Upper lobe of left lung (tissue), 6 donors: ENCODE measurements at regions not wholly inside any gene's neighbourhood (a gene's known extent, or its start where the extent isn't known, plus 50 kb on each side); places are given as distances from the start of the nearest gene placed in this dataset.
"Not testable (repeated sequence)": the region's sequence is repeated elsewhere in the genome, so short reads cannot be mapped to it uniquely, and the experiment has no call there.

Experiments
- ATAC-seq, 2 donors: fragments of 200-7000 bp; cut with Tn5 transposase; one replicate each; pipeline ENCODE4 v1.9.1; 2022; ENCODE audit warnings: mild to moderate bottlenecking in 2 of 2, moderate library complexity in 2 of 2; ENCODE audit not compliant: low FRiP score in 2 of 2
- DNase-seq, 2 donors: peaks; one replicate each; pipeline ENCODE4 v3.0.0-alpha.2; 2019 to 2020
- H3K27ac ChIP-seq, 4 donors: fragments of 200-600 bp; sonication (generic); one replicate each; pipeline ENCODE4 v1.5.1; 2016 to 2019
- H3K27me3 ChIP-seq, 4 donors: fragments of 200-600 bp; sonication (generic); one replicate each; pipeline ENCODE4 v1.5.1; 2017 to 2019
- H3K36me3 ChIP-seq, 4 donors: fragments of 200-600 bp; sonication (generic); one replicate each; pipeline ENCODE4 v1.5.1; 2016 to 2019
- H3K4me1 ChIP-seq, 4 donors: fragments of 200-600 bp; sonication (generic); one replicate each; pipeline ENCODE4 v1.5.1; 2018 to 2019
- H3K4me3 ChIP-seq, 4 donors: fragments of 200-600 bp; sonication (generic); one replicate each; pipeline ENCODE4 v1.5.1; 2017 to 2019; ENCODE audit warnings: mild to moderate bottlenecking in 2 of 4, moderate library complexity in 1 of 4
- H3K9me3 ChIP-seq, 4 donors: fragments of 200-600 bp; sonication (generic); one replicate each; pipeline ENCODE4 v1.5.1; 2018 to 2019
- EP300 ChIP-seq, 4 donors: sonication (generic); formaldehyde crosslinking; IDR thresholded peaks; one replicate each; pipeline ENCODE4 v1.5.1; 2017; ENCODE audit warnings: antibody characterized with exemption in 4 of 4, control low read depth in 2 of 4
- POLR2A ChIP-seq, 4 donors: fragments of 450-650 bp; IDR thresholded peaks; one replicate each; pipeline ENCODE4 v1.5.1; 2016 to 2017; ENCODE audit warnings: antibody characterized with exemption in 4 of 4, mild to moderate bottlenecking in 2 of 4
- POLR2AphosphoS5 ChIP-seq, 2 donors: sonication (generic); formaldehyde crosslinking; IDR thresholded peaks; one replicate each; pipeline ENCODE4 v1.5.1; 2017; ENCODE audit warnings: antibody characterized with exemption in 2 of 2
- WGBS, 2 donors: methylation state at CpG; one replicate each; pipeline ENCODE4 v1.1.5; 2017 to 2018; 5-methylcytosine and 5-hydroxymethylcytosine counted together
- TF ChIP-seq, protein P1 (sequence below), 6 experiments: fragments of 450-650 bp in 4 of 6; fragments of 200-600 bp in 2 of 6; sonication (generic) in 2 of 6; IDR thresholded peaks; one replicate each; pipeline ENCODE4 v1.5.1; 2016 to 2019; ENCODE audit warnings: antibody characterized with exemption in 6 of 6
- donor health status: DM: no; HTN: no; CAD: no; lungs with moderate emphysema.
- donor health status: DM: no; HTN: yes; CAD: no; lungs with severe emphysema.

GRCh38 chr6:78629154-78629721 is 238.1 kb upstream of the IRAK1BP1 start:
- H3K9me3 ChIP-seq: no peaks in the 10 kb centered on the region
- H3K27me3 ChIP-seq: no peaks in the 10 kb centered on the region
- no peak overlapping the region for H3K27ac ChIP-seq
- TF ChIP-seq EP300 (IDR thresholded peaks at IDR 0.05): no peak
- no peak for TF ChIP-seq POLR2A (IDR thresholded peaks at IDR 0.05)
- TF ChIP-seq, protein P1, sequence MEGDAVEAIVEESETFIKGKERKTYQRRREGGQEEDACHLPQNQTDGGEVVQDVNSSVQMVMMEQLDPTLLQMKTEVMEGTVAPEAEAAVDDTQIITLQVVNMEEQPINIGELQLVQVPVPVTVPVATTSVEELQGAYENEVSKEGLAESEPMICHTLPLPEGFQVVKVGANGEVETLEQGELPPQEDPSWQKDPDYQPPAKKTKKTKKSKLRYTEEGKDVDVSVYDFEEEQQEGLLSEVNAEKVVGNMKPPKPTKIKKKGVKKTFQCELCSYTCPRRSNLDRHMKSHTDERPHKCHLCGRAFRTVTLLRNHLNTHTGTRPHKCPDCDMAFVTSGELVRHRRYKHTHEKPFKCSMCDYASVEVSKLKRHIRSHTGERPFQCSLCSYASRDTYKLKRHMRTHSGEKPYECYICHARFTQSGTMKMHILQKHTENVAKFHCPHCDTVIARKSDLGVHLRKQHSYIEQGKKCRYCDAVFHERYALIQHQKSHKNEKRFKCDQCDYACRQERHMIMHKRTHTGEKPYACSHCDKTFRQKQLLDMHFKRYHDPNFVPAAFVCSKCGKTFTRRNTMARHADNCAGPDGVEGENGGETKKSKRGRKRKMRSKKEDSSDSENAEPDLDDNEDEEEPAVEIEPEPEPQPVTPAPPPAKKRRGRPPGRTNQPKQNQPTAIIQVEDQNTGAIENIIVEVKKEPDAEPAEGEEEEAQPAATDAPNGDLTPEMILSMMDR (IDR thresholded peaks at IDR 0.05): no peak
- TF ChIP-seq POLR2AphosphoS5 (IDR thresholded peaks at IDR 0.05): no peak
- peak overlapping the region in 3 of 4 donors; percentile 21 to 35 (median 30) for H3K4me3 ChIP-seq
- WGBS, 2 donors: 21 to 27% methylated on average over 2 to 24 of the region's 27 CpGs
- DNase-seq (peak in 1 of 2 donors; percentile 43), ATAC-seq (peak in 1 of 2 donors; percentile 39)
- no peaks in the 10 kb centered on the region for H3K4me1 ChIP-seq
- H3K36me3 ChIP-seq: no peaks in the 10 kb centered on the region

GRCh38 chr6:78629836-78630235 is 237.5 kb upstream of the IRAK1BP1 start:
- no peaks in the 10 kb centered on the region for H3K4me1 ChIP-seq
- H3K4me3 ChIP-seq: no peak overlapping the region
- no peaks in the 10 kb centered on the region for H3K27me3 ChIP-seq
- ATAC-seq (no peak), DNase-seq (peak in 1 of 2 donors; percentile 33)
- TF ChIP-seq POLR2AphosphoS5 (IDR thresholded peaks at IDR 0.05) (no peak), EP300 (IDR thresholded peaks at IDR 0.05) (no peak), POLR2A (IDR thresholded peaks at IDR 0.05) (no peak)
- TF ChIP-seq, protein P1 (IDR thresholded peaks at IDR 0.05): no peak
- H3K27ac ChIP-seq: no peak overlapping the region
- no peaks in the 10 kb centered on the region for H3K9me3 ChIP-seq
- 88 to 90% methylated on average over 22 of the region's 22 CpGs for WGBS, 2 donors
- H3K36me3 ChIP-seq: no peaks in the 10 kb centered on the region

GRCh38 chr6:78631976-78632375 is 235.4 kb upstream of the IRAK1BP1 start:
- no peak for DNase-seq
- H3K4me3 ChIP-seq: no peak overlapping the region
- H3K27me3 ChIP-seq: no peaks in the 10 kb centered on the region
- no peak for ATAC-seq
- no peak for TF ChIP-seq POLR2AphosphoS5 (IDR thresholded peaks at IDR 0.05)
- no peak for TF ChIP-seq EP300 (IDR thresholded peaks at IDR 0.05)
- no peak for TF ChIP-seq POLR2A (IDR thresholded peaks at IDR 0.05)
- TF ChIP-seq, protein P1 (IDR thresholded peaks at IDR 0.05): no peak
- H3K4me1 ChIP-seq: no peaks in the 10 kb centered on the region
- no peak overlapping the region for H3K27ac ChIP-seq
- WGBS, 2 donors: 59 to 75% methylated on average over 3 of the region's 3 CpGs
- H3K36me3 ChIP-seq: no peaks in the 10 kb centered on the region
- H3K9me3 ChIP-seq: no peaks in the 10 kb centered on the region

DNA sequence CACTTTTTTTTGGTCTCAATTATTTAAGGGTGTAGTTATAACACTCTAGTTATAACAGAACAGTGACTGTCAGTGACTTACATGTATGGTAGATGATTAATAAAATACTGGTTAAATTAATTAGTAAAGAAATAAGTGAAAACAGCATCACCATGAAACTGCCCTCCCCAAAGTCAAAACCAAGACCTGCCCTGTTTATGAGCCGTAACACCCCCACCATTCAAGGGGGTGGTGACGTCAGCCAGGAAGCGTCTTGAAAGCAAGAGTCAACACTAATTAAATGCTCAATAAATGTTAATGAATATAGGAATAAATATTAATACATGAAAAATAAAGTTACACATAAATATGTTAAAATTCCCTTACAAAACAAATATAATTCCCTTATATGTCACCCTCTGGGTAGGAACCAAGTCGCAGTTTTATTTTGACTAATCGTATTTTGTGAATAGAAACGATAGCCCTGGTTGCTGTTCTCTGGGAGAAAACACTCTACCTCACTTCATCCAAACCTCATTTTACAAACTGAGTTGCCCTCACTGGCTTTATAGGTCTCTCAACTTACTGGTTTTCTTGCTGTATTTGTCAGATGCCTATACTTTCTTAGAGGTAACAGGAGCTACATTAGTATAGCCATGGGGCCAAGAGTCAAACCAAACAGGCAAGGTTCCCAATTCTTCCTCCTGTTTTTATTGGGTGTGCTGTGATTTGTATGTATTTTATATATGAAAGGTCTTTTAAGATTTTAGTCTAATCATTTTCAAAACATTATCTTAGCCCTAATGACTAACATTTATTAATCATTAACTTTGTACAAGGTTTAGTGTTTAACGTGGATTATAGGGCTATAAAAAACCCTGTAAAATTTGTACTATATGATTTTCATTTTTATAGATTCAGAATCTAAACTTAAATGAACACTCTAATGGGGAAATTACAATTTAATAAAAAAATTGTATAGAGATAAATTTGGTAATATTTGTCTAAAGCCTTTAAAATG is 227.9 kb upstream of the IRAK1BP1 start:
- H3K27ac ChIP-seq: no peak overlapping the region
- no peak overlapping the region for H3K4me3 ChIP-seq
- no peaks in the 10 kb centered on the region for H3K27me3 ChIP-seq
- H3K4me1 ChIP-seq: no peaks in the 10 kb centered on the region
- TF ChIP-seq, protein P1 (IDR thresholded peaks at IDR 0.05): no peak
- TF ChIP-seq POLR2A (IDR thresholded peaks at IDR 0.05) (no peak), POLR2AphosphoS5 (IDR thresholded peaks at IDR 0.05) (no peak), EP300 (IDR thresholded peaks at IDR 0.05) (no peak)
- H3K9me3 ChIP-seq: no peaks in the 10 kb centered on the region
- 86 to 87% methylated on average over 7 of the region's 7 CpGs for WGBS, 2 donors
- H3K36me3 ChIP-seq: no peaks in the 10 kb centered on the region
- DNase-seq (no peak), ATAC-seq (no peak)

DNA sequence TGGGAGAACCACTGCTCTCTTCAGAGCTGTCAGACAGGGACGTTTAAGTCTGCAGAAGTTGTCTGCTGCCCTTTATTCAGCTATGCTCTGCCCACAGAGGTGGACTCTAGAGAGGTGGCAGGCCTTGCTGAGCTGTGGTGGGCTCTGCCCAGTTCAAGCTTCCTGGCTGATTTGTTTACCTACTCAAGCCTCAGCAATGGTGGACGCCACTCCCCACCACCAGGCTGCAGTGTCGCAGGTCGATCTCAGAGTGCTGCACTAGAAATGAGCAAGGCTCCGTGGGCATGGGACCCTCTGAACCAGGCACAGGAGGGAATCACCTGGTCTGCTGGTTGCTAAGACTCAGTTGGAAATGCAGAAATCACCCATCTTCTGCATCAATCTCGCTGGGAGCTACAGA is 223.4 kb upstream of the IRAK1BP1 start:
- not testable (repeated sequence) for ATAC-seq, DNase-seq, H3K4me1 ChIP-seq, H3K27ac ChIP-seq, H3K4me3 ChIP-seq, H3K27me3 ChIP-seq, H3K9me3 ChIP-seq, H3K36me3 ChIP-seq
- 62 to 86% methylated on average over 2 to 6 of the region's 6 CpGs for WGBS, 2 donors

GRCh38 chr6:78646542-78647415 is 220.6 kb upstream of the IRAK1BP1 start:
- peak in 1 of 2 donors; percentile 77 for DNase-seq
- H3K9me3 ChIP-seq, H3K4me3 ChIP-seq, H3K27me3 ChIP-seq, H3K36me3 ChIP-seq, H3K4me1 ChIP-seq, ATAC-seq, H3K27ac ChIP-seq: not testable (repeated sequence)
- WGBS, 2 donors: 78 to 84% methylated on average over 14 to 20 of the region's 20 CpGs

- not testable (repeated sequence) for DNase-seq, H3K4me1 ChIP-seq, ATAC-seq, H3K27me3 ChIP-seq, H3K9me3 ChIP-seq, H3K4me3 ChIP-seq, H3K36me3 ChIP-seq, H3K27ac ChIP-seq
- WGBS, 2 donors: 97 to 100% methylated on average over 3 of the region's 3 CpGs
Observed at GRCh38 chr6:78665819-78666218, 201.5 kb upstream of the IRAK1BP1 start.
